ENCODE measurements at regions not wholly inside any gene's neighbourhood (a gene's known extent, or its start where the extent isn't known, plus 50 kb on each side); places are given as distances from the start of the nearest gene placed in this dataset.
A peak's percentile ranks its signal among the peaks of the same experiment; 100 is the strongest.

DNA sequence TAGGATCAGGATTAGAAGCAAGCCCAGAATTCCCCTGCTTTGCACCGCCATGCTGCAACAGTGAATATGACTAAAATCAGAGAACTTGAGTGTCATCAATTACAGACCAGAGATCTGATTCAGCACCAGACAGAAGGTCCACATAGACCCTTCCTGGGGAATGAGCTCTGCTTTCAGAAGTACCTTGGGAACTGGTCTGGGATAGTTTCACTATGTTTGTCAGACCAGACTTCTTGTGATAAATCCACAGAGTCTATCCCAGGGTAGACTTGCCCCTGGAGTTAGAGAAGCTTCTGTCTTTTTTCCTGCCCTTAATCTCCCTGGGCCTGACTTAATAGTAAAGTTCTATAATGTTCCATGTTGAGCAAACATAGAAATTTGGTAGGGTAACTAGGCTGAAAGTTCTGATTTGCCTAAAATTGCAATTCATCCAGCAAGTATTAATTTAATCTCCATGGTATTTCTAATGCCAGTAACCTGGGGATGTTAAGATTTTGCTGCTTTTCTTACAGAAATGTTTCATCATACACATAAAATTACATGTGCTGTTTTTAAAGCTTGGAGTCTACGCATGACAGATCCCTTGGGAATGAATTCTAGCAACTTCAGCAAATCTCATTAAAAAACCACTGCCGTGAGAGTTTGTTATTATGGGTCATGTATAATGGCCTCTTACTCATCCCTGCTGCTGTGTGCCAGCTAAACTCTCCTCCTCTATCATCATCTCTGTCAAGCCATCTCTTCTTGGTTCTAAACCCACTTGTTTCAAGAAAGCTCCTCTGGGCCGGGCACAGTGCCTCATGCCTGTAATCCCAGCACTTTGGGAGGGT is 61.3 kb upstream of the METAP2 start:
- no peak for DNase-seq (ENCODE audit: low spot score)

DNA sequence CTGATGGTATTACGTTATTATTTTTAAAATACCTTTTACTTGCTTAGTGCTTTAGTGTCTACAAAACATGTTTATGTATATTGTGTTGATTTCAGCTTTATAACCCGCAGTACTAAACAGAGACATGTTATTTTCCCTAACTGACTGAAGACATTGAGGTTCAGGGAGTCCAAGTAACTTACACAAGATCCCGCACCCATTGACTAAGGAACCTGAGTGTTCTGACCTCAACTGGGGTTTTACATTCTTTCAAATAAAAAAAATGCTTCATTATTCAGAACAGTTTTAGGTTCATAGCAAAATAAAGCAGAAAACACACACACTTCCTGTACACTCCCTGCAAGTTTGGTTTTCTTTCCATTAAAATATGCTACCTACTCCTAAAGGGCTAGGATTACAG is 60.4 kb upstream of the METAP2 start:
- DNase-seq (ENCODE audit: low spot score): no peak

GRCh38 chr12:95415451-95415850 is 58.5 kb upstream of the METAP2 start:
- DNase-seq (ENCODE audit: low spot score): no peak

- DNase-seq (ENCODE audit: low spot score): peak; percentile 19
These were observed 57.8 kb upstream of the METAP2 start for GRCh38 chr12:95416111-95416636.

DNA sequence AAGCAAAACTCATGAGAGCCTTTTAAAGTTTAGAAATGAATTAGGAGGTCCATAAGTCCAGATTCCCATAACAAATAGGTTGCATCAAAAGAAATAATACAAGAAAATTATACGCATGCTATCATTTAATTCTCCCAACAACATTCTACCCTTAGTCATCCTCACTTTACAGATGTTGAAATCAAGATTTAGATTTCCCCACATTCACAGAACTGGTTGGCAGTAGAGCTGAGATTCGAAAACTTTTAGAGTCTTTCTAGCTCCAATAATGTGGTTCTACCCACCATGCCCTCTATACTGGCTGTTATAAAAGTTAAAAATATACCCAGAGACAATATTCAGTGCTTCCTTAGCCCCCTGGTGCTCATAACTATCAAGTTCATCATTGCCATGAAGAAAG is 56.6 kb upstream of the METAP2 start:
- peak; percentile 30 for DNase-seq (ENCODE audit: low spot score)

DNA sequence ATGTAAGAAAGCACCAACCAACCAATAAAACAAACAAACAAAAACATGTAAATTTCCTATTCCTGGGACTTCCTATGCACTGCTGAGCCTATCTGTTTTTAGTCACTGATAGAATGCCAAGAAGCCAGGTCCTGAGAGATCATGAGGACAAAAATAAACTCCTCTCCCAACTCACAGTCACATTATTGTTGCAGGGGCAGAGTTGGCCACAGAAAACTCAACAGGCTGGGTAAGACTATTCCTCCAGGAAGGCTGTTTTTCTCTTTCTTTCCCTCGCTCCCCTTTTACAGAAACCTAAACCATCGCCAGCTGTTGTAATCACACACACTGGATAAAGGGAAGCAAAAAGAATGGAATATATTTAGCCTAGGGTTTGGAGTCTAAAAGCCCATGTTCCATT is 55.8 kb upstream of the METAP2 start:
- DNase-seq (ENCODE audit: low spot score): no peak
